ENCODE measurements at regions not wholly inside any gene's neighbourhood (a gene's known extent, or its start where the extent isn't known, plus 50 kb on each side); places are given as distances from the start of the nearest gene placed in this dataset.

- TF ChIP-seq RAD21 (conservative IDR thresholded peaks at IDR 0.05) (no peak), REST (IDR thresholded peaks at IDR 0.05; ENCODE audit: borderline replicate concordance) (no peak), CTCF (IDR thresholded peaks at IDR 0.05; ENCODE audit: poor library complexity, severe bottlenecking) (no peak)
Observed at GRCh38 chr2:8215982-8216381, 465.9 kb upstream of the ID2 start.

Data from neural cell (in vitro differentiated cells).